Heart left ventricle (tissue), 16 donors: ENCODE measurements at regions not wholly inside any gene's neighbourhood (a gene's known extent, or its start where the extent isn't known, plus 50 kb on each side); places are given as distances from the start of the nearest gene placed in this dataset.

ENCODE experiments used
- ATAC-seq, 4 donors: fragments of 200-7000 bp; cut with Tn5 transposase; one replicate each; pipeline ENCODE4 v1.9.1; 2020 to 2022; ENCODE audit warnings: moderate library complexity in 4 of 4, mild to moderate bottlenecking in 3 of 4, moderate number of reproducible peaks in 1 of 4
- DNase-seq, 5 donors: peaks; one replicate each; pipeline ENCODE4 v3.0.0-alpha.2; 2020
- H3K27ac ChIP-seq, 12 donors: fragments of 200-600 bp; sonication (generic) in 4 of 12; one replicate each; pipeline versions ENCODE4 v1.5.0 to v1.8.0; 2016 to 2022; ENCODE audit warnings: mild to moderate bottlenecking in 2 of 12
- H3K27me3 ChIP-seq, 9 donors: fragments of 200-600 bp; sonication (generic) in 2 of 9; one replicate each; pipeline versions ENCODE4 v1.5.1 to v1.8.0; 2016 to 2022; ENCODE audit warnings: mild to moderate bottlenecking in 3 of 9
- H3K36me3 ChIP-seq, 9 donors: fragments of 200-600 bp; sonication (generic) in 2 of 9; one replicate each; pipeline versions ENCODE4 v1.5.0 to v1.8.0; 2018 to 2022; ENCODE audit warnings: mild to moderate bottlenecking in 2 of 9
- H3K4me1 ChIP-seq, 12 donors: fragments of 200-600 bp; sonication (generic) in 4 of 12; one replicate each; pipeline versions ENCODE4 v1.5.0 to v1.8.0; 2016 to 2022; ENCODE audit warnings: mild to moderate bottlenecking in 3 of 12
- H3K4me3 ChIP-seq, 12 donors: fragments of 200-600 bp; sonication (generic) in 4 of 12; one replicate each; pipeline versions ENCODE4 v1.5.0 to v1.8.0; 2017 to 2022; ENCODE audit warnings: mild to moderate bottlenecking in 9 of 12, moderate library complexity in 4 of 12
- H3K9me3 ChIP-seq, 12 donors: fragments of 200-600 bp; sonication (generic) in 4 of 12; one replicate each; pipeline versions ENCODE4 v1.5.0 to v1.8.0; 2016 to 2022; ENCODE audit warnings: mild to moderate bottlenecking in 1 of 12
- CTCF ChIP-seq, 12 donors: fragments of 200-600 bp; sonication (generic) in 4 of 12; IDR thresholded peaks; one replicate each; pipeline versions ENCODE4 v1.5.0 to v1.8.0; 2018 to 2022; ENCODE audit warnings: antibody characterized with exemption in 12 of 12, mild to moderate bottlenecking in 5 of 12
- POLR2A ChIP-seq, 2 donors: fragments of 450-650 bp; IDR thresholded peaks; one replicate each; pipeline ENCODE4 v1.6.1; 2017; ENCODE audit warnings: antibody characterized with exemption in 2 of 2, mild to moderate bottlenecking in 2 of 2, moderate library complexity in 2 of 2
- WGBS, 4 donors: extraction: QIAGEN DNeasy Blood & Tissue Kit in 2 of 4; methylation state at CpG; one replicate each; pipeline versions ENCODE4 v1.1.5 to v1.1.7; 2013 to 2018; 5-methylcytosine and 5-hydroxymethylcytosine counted together
- intact Hi-C, 10 donors: fragments of 100-400 bp; cut with DNase I; formaldehyde crosslinking; loops; one replicate each; pipeline versions ENCODE4 v1.11.1 to v1.14.2; 2022
- donor health status: ischemic (EF 13 %, LVEDD 7.1; RV severe dilation, severe dysfunction).
- donor health status: healthy with polysubstance abuse.
- donor health status: DM: no; HTN: yes; CAD: no.
- donor health status: DM: no; HTN: no; CAD: no.
- donor health status: ischemic (EF 25% LVEDD 6.9; RV normal size, moderate dysfunction).
- donor health status: ischemic (EF 25% LVEDD 5.7; RV mildly dilated, moderate dysfunction).
- donor health status: healthy.
- donor health status: DM: yes; HTN: yes; CAD: no.
- donor health status: ischemic (EF 35%, LVEDD 5.7; RV mildly dilated, moderate dysfunction).
- donor health status: nonischemic (EF 11% LVEDD 7.7; RV severe dilation, severe dysfunction).
- donor health status: DM: yes; HTN: yes; CAD: no.
- donor health status: PGD.
- donor health status: ischemic (EF 29% LVEDD 5.4; RV normal size, mild dysfunction).
- donor health status: nonischemic (EF 23%, LVEDD 6.1; RV moderate dilation, normal function).

GRCh38 chr1:101162300-101162699 lies 74.5 kb upstream of the S1PR1 start:
- DNase-seq (no peak), ATAC-seq (peak in 1 of 4 donors; percentile 64)
- 59 to 68% (median 68%) methylated on average over 3 of the region's 3 CpGs for WGBS, 4 donors
- intact Hi-C loops = loop anchor here in 3 of 10 donors (5.0 kb wide), 1 partner anchor 75 kb away; the partner anchor contains the start of gene S1PR1 (in 3 of the 3)
- peaks cover 3 to 38% (median 12%) of the 10 kb centered on the region in 12 donors for H3K4me1 ChIP-seq
- no peak for TF ChIP-seq CTCF (IDR thresholded peaks at IDR 0.05)
- TF ChIP-seq POLR2A (IDR thresholded peaks at IDR 0.05) = no peak
- H3K27me3 ChIP-seq = no peaks in the 10 kb centered on the region
- H3K9me3 ChIP-seq = peaks cover 0 to 6% (median 0%) of the 10 kb centered on the region in 12 donors
- H3K36me3 ChIP-seq = no peaks in the 10 kb centered on the region
- H3K4me3 ChIP-seq = no peak overlapping the region
- H3K27ac ChIP-seq = peak overlapping the region; percentile 50 to 81 (median 68)

- Histone ChIP-seq H3K36me3 (no peaks in the 10 kb centered on the region), H3K4me3 (no peak overlapping the region), H3K27me3 (no peaks in the 10 kb centered on the region), H3K4me1 (peaks cover 3 to 38% (median 12%) of the 10 kb centered on the region in 12 donors), H3K9me3 (peaks cover 0 to 6% (median 0%) of the 10 kb centered on the region in 12 donors), H3K27ac (peak overlapping the region; percentile 54 to 82 (median 74))
- TF ChIP-seq POLR2A (IDR thresholded peaks at IDR 0.05) (no peak), CTCF (IDR thresholded peaks at IDR 0.05) (no peak)
- intact Hi-C loops = loop anchor here in 3 of 10 donors (5.0 kb wide), 1 partner anchor 76 kb away; the partner anchor contains the start of gene S1PR1 (in 3 of the 3)
- ATAC-seq (peak; percentile 50 to 80 (median 64)), DNase-seq (no peak)
- whole genome bisulfite sequencing, 4 donors = 42 to 58% (median 48%) methylated on average over 3 of the region's 3 CpGs
These were observed 75.2 kb upstream of the S1PR1 start for GRCh38 chr1:101161619-101162018.

- Histone ChIP-seq H3K27me3 (no peaks in the 10 kb centered on the region), H3K9me3 (peaks cover 0 to 6% (median 0%) of the 10 kb centered on the region in 12 donors), H3K27ac (no peak overlapping the region), H3K4me1 (peaks cover 0 to 16% (median 9%) of the 10 kb centered on the region in 12 donors), H3K36me3 (no peaks in the 10 kb centered on the region), H3K4me3 (no peak overlapping the region)
- intact Hi-C loops = no loop called here
- no peak for TF ChIP-seq CTCF (IDR thresholded peaks at IDR 0.05)
- no peak for TF ChIP-seq POLR2A (IDR thresholded peaks at IDR 0.05)
- 82 to 94% (median 87%) methylated on average over 2 of the region's 2 CpGs for WGBS, 4 donors
- ATAC-seq (no peak), DNase-seq (no peak)
These were observed 78.4 kb upstream of the S1PR1 start for GRCh38 chr1:101158424-101158823.

GRCh38 chr1:101154547-101154946 lies 82.3 kb upstream of the S1PR1 start:
- intact Hi-C loops = no loop called here
- WGBS, 4 donors = 83 to 93% (median 90%) methylated on average over 1 of the region's 1 CpG
- H3K27ac ChIP-seq = no peak overlapping the region
- ATAC-seq (no peak), DNase-seq (no peak)
- no peaks in the 10 kb centered on the region for H3K27me3 ChIP-seq
- no peaks in the 10 kb centered on the region for H3K36me3 ChIP-seq
- H3K4me3 ChIP-seq = no peak overlapping the region
- H3K9me3 ChIP-seq = no peaks in the 10 kb centered on the region
- peaks cover 0 to 23% (median 3%) of the 10 kb centered on the region in 12 donors for H3K4me1 ChIP-seq
- TF ChIP-seq CTCF (IDR thresholded peaks at IDR 0.05) (no peak), POLR2A (IDR thresholded peaks at IDR 0.05) (no peak)
